ENCODE measurements at regions not wholly inside any gene's neighbourhood (a gene's known extent, or its start where the extent isn't known, plus 50 kb on each side); places are given as distances from the start of the nearest gene placed in this dataset.

- no peak for DNase-seq (ENCODE audit: low read depth)
Observed at GRCh38 chr12:125573271-125573670, 508.0 kb downstream of the AACS start.

GRCh38 chr12:125577334-125577733, 512.1 kb downstream of the AACS start:
- DNase-seq (ENCODE audit: low read depth): no peak

- no peak for DNase-seq (ENCODE audit: low read depth)
Observed at GRCh38 chr12:125579916-125580315, 514.7 kb downstream of the AACS start.

- no peak for DNase-seq (ENCODE audit: low read depth)
Observed at GRCh38 chr12:125583071-125583470, 517.8 kb downstream of the AACS start.

- no peak for DNase-seq (ENCODE audit: low read depth)
Observed at GRCh38 chr12:125586441-125586840, 521.2 kb downstream of the AACS start.

GRCh38 chr12:125593269-125593668, 528.0 kb downstream of the AACS start:
- DNase-seq (ENCODE audit: low read depth): no peak

GRCh38 chr12:125604976-125605375, 539.7 kb downstream of the AACS start:
- DNase-seq (ENCODE audit: low read depth): no peak

- no peak for DNase-seq (ENCODE audit: low read depth)
Observed at GRCh38 chr12:125606312-125606711, 541.1 kb downstream of the AACS start.

GRCh38 chr12:125610292-125610691, 545.1 kb downstream of the AACS start:
- no peak for DNase-seq (ENCODE audit: low read depth)

- no peak for DNase-seq (ENCODE audit: low read depth)
Observed at GRCh38 chr12:125610971-125611370, 545.7 kb downstream of the AACS start.

GRCh38 chr12:125614058-125614457, 548.8 kb downstream of the AACS start:
- DNase-seq (ENCODE audit: low read depth): no peak

- no peak for DNase-seq (ENCODE audit: low read depth)
Observed at GRCh38 chr12:125619723-125620122, 554.5 kb downstream of the AACS start.

GRCh38 chr12:125633686-125634085, 568.5 kb downstream of the AACS start:
- DNase-seq (ENCODE audit: low read depth): no peak

GRCh38 chr12:125634813-125635212, 569.6 kb downstream of the AACS start:
- DNase-seq (ENCODE audit: low read depth): no peak

GRCh38 chr12:125639826-125640225, 574.6 kb downstream of the AACS start:
- DNase-seq (ENCODE audit: low read depth): no peak

- DNase-seq (ENCODE audit: low read depth): no peak
Observed at GRCh38 chr12:125643055-125643454, 577.8 kb downstream of the AACS start.

GRCh38 chr12:125645724-125646123, 580.5 kb downstream of the AACS start:
- no peak for DNase-seq (ENCODE audit: low read depth)

- DNase-seq (ENCODE audit: low read depth): no peak
Observed at GRCh38 chr12:125650587-125650986, 585.4 kb downstream of the AACS start.

GRCh38 chr12:125651625-125652024, 586.4 kb downstream of the AACS start:
- DNase-seq (ENCODE audit: low read depth): no peak

GRCh38 chr12:125652681-125653080, 587.4 kb downstream of the AACS start:
- DNase-seq (ENCODE audit: low read depth): no peak

- no peak for DNase-seq (ENCODE audit: low read depth)
Observed at GRCh38 chr12:125657681-125658080, 592.4 kb downstream of the AACS start.

GRCh38 chr12:125674554-125675338, 609.5 kb downstream of the AACS start:
- DNase-seq (ENCODE audit: low read depth): no peak

- no peak for DNase-seq (ENCODE audit: low read depth)
Observed at GRCh38 chr12:125676366-125676765, 611.1 kb downstream of the AACS start.

GRCh38 chr12:125677829-125678228, 612.6 kb downstream of the AACS start:
- DNase-seq (ENCODE audit: low read depth): no peak

Data from stromal cell of bone marrow (primary cell).